ENCODE measurements at regions not wholly inside any gene's neighbourhood (a gene's known extent, or its start where the extent isn't known, plus 50 kb on each side); places are given as distances from the start of the nearest gene placed in this dataset.

- Histone ChIP-seq H3K9me3 (ENCODE audit: low read length) (no peaks in the 10 kb centered on the region), H4K20me1 (ENCODE audit: insufficient read depth) (no peaks in the 10 kb centered on the region), H3K27ac (ENCODE audit: low read length) (no peak overlapping the region), H3K27me3 (ENCODE audit: insufficient read depth, low read depth, low read length) (no peaks in the 10 kb centered on the region), H3K4me2 (ENCODE audit: low read length) (no peak overlapping the region), H3K36me3 (ENCODE audit: insufficient read depth, low read length) (no peaks in the 10 kb centered on the region), H3K79me2 (replicated peaks; ENCODE audit: insufficient read depth, low read length) (no peaks in the 10 kb centered on the region), H2AFZ (ENCODE audit: low read depth, low read length) (no peak overlapping the region), H3K9ac (ENCODE audit: low read length) (no peak overlapping the region), H3K9me2 (ENCODE audit: insufficient read depth, low read length) (no peaks in the 10 kb centered on the region), H3F3A (ENCODE audit: insufficient read depth, low read length, poor library complexity, severe bottlenecking) (no peaks in the 10 kb centered on the region), H3K4me3 (ENCODE audit: low read length) (no peak overlapping the region)
- no peak for TF ChIP-seq SMC3 (conservative IDR thresholded peaks at IDR 0.05; ENCODE audit: poor library complexity)
- no peak for TF ChIP-seq TAF1 (IDR thresholded peaks at IDR 0.05; ENCODE audit: low read depth)
- no peak for TF ChIP-seq EZH2 (IDR thresholded peaks at IDR 0.05; ENCODE audit: borderline replicate concordance, insufficient read depth, low read length, poor library complexity, severe bottlenecking)
- TF ChIP-seq CTCF (IDR thresholded peaks at IDR 0.05; ENCODE audit: poor library complexity, severe bottlenecking) = no peak
- no peak for TF ChIP-seq EP300 (conservative IDR thresholded peaks at IDR 0.05; ENCODE audit: poor library complexity, severe bottlenecking)
- no peak for TF ChIP-seq REST (IDR thresholded peaks at IDR 0.05; ENCODE audit: borderline replicate concordance)
- no peak for TF ChIP-seq MXI1 (conservative IDR thresholded peaks at IDR 0.05; ENCODE audit: poor library complexity, severe bottlenecking)
- no peak for TF ChIP-seq POLR2AphosphoS5 (IDR thresholded peaks at IDR 0.05)
Measured at GRCh38 chr10:121084675-121085070, 233.5 kb downstream of the WDR11 start.

GRCh38 chr10:121085367-121085766 lies 234.2 kb downstream of the WDR11 start:
- Histone ChIP-seq H3K79me2 (replicated peaks; ENCODE audit: insufficient read depth, low read length) (no peaks in the 10 kb centered on the region), H3K27ac (ENCODE audit: low read length) (no peak overlapping the region), H3K9ac (ENCODE audit: low read length) (no peak overlapping the region), H4K20me1 (ENCODE audit: insufficient read depth) (no peaks in the 10 kb centered on the region), H3K9me3 (ENCODE audit: low read length) (no peaks in the 10 kb centered on the region), H3K27me3 (ENCODE audit: insufficient read depth, low read depth, low read length) (no peaks in the 10 kb centered on the region), H3F3A (ENCODE audit: insufficient read depth, low read length, poor library complexity, severe bottlenecking) (no peaks in the 10 kb centered on the region), H3K4me3 (ENCODE audit: low read length) (no peak overlapping the region), H3K4me2 (ENCODE audit: low read length) (no peak overlapping the region), H3K9me2 (ENCODE audit: insufficient read depth, low read length) (no peaks in the 10 kb centered on the region), H3K36me3 (ENCODE audit: insufficient read depth, low read length) (no peaks in the 10 kb centered on the region), H2AFZ (ENCODE audit: low read depth, low read length) (no peak overlapping the region)
- TF ChIP-seq EZH2 (IDR thresholded peaks at IDR 0.05; ENCODE audit: borderline replicate concordance, insufficient read depth, low read length, poor library complexity, severe bottlenecking) = no peak
- no peak for TF ChIP-seq SMC3 (conservative IDR thresholded peaks at IDR 0.05; ENCODE audit: poor library complexity)
- no peak for TF ChIP-seq MXI1 (conservative IDR thresholded peaks at IDR 0.05; ENCODE audit: poor library complexity, severe bottlenecking)
- TF ChIP-seq REST (IDR thresholded peaks at IDR 0.05; ENCODE audit: borderline replicate concordance) = no peak
- no peak for TF ChIP-seq POLR2AphosphoS5 (IDR thresholded peaks at IDR 0.05)
